Activated naive CD8-positive, alpha-beta T cell treated with anti-CD3 and anti-CD28 coated beads, Interleukin-2, amount 50 U/mL, for 16 hours (primary cell): ENCODE measurements at regions not wholly inside any gene's neighbourhood (a gene's known extent, or its start where the extent isn't known, plus 50 kb on each side); places are given as distances from the start of the nearest gene placed in this dataset.
"Not testable (repeated sequence)": the region's sequence is repeated elsewhere in the genome, so short reads cannot be mapped to it uniquely, and the experiment has no call there.

Experiments used
- DNase-seq: peaks from one replicate; pipeline ENCODE4 v3.0.0-alpha.2; 2020; ENCODE audit warnings: low read depth, low spot score

- no peak for DNase-seq
These were observed 254.3 kb downstream of the SOX4 start for GRCh38 chr6:21847711-21848480.

DNA sequence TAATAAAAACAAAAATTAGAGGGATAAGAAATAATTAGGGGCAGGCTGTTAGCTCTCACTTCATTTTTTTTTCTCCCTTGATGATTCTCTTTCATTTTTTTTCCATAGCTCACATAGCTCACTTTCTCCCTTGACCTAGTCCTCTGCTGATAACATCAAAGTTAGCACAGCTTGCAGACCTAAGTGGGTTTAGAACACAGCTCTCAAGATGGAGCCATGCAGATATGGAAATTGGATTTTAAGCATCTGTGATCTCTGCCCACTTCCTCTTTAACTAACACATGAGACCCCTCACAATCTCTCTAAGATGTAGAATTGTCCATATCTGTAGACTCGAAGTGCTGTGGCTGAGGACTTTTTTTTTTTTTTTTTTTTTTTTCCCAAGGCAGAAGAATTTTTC is 257.1 kb downstream of the SOX4 start:
- no peak for DNase-seq

GRCh38 chr6:21855811-21856455 is 262.4 kb downstream of the SOX4 start:
- no peak for DNase-seq

- no peak for DNase-seq
These were observed 262.9 kb downstream of the SOX4 start for GRCh38 chr6:21856456-21856825.

- no peak for DNase-seq
These were observed 263.3 kb downstream of the SOX4 start for GRCh38 chr6:21856844-21857243.

DNA sequence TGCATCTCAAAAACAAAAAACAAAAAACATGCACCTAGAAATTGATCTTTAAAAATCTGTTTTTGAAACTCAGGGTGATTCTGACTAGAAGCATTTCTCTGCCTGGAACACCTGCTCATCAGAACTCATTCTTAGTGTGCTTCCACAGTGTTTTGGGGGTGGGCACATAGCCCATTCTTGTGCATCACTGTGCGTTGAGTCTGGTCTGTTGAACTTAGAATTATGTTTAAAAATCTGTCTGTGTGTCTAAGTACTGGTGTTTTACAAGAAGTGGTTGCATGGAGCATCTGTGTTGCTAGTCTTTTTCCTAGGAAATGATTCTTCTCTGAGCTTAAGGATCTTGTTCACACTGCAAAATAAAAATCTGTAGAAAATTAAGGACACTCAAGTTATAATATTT is 264.5 kb downstream of the SOX4 start:
- DNase-seq = no peak

GRCh38 chr6:21859193-21859735 is 265.7 kb downstream of the SOX4 start:
- DNase-seq = no peak

- no peak for DNase-seq
These were observed 268.4 kb downstream of the SOX4 start for GRCh38 chr6:21861942-21862341.

DNA sequence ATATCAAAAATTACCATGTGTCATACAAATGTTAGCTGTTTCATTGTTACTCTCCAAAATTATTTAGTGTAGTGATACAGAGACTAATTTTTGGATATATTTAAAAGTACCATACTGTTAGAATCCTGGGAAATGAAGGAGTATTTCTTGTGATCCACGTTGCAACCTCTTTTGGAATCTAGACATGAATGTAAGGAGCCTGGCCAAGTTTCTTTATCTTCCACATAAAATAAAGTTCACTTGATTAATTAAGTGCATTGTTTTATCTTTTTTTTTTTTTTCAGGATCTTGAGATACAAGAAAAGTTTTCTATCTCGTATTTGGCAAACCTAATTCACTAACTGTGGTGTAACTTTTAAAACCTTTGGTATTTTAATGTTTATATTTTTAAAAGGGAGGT is 270.7 kb downstream of the SOX4 start:
- no peak for DNase-seq

GRCh38 chr6:21868226-21868625 is 274.7 kb downstream of the SOX4 start:
- DNase-seq = no peak

- no peak for DNase-seq
These were observed 275.7 kb downstream of the SOX4 start for GRCh38 chr6:21869085-21869771.

GRCh38 chr6:21870076-21870730 is 276.7 kb downstream of the SOX4 start:
- DNase-seq = no peak

DNA sequence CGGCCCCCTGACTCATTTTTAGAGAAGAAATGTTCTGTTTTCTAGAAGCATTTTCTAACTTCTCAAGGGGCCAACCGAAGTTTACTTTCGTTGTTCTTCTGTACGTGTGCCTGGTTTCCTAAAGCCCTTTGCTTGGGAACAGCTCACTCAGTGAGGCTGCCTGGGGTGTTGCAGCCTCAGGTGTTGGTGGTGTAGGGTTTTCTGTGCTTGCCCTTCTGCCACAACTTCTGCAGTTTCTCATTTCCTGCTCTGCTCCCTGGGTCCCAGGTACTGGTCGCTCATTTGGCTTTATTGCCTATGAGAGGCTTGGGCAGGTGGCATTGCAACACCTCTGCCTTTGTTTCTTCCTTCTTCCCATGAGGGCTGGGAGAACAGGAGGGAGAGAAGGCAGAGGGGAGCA is 278.3 kb downstream of the SOX4 start:
- no peak for DNase-seq

DNA sequence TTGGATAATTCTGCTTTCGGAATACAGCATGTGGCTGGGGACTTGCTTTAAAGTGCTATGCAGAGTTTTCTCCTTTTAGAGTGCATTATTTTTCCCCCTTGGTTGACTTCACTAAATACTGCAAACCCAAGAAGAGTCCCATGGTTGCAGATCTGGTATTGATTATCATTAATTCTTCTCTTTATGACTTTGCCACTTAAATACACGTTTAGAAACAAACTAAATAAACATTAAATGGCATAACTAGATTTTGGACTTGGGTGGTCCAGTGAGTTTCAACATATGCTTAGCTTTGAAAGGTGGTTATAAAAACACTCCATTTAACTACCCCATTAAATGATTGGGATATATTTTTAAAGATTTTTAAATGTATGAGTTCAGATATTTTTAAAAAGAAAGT is 279.2 kb downstream of the SOX4 start:
- no peak for DNase-seq

- no peak for DNase-seq
These were observed 280.0 kb downstream of the SOX4 start for GRCh38 chr6:21873562-21873961.

DNA sequence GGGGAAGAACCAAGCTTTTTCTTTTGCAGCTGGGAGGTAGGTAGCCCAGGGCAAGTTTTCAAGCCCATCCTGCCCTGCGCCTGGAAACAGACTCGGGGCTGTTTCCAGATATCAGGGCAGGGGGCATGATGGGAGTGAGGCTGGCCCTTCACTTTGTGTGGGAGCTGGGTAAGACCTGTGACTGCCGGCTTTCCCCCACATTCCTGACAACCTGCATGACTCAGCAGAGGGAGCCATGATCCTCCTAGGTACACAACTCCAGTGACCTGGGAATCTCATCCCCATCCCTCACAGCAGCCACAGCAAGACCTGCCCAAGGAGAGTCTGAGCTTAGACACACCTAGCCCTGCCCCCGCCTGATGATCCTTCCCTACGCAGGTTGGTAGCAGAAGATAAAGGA is 280.8 kb downstream of the SOX4 start:
- DNase-seq = no peak

GRCh38 chr6:21877037-21877436 is 283.5 kb downstream of the SOX4 start:
- DNase-seq = not testable (repeated sequence)

- DNase-seq = not testable (repeated sequence)
These were observed 286.7 kb downstream of the SOX4 start for GRCh38 chr6:21880249-21880648.

GRCh38 chr6:21881969-21882465 is 288.5 kb downstream of the SOX4 start:
- DNase-seq = no peak

GRCh38 chr6:21883595-21884328 is 290.2 kb downstream of the SOX4 start:
- no peak for DNase-seq

GRCh38 chr6:21885111-21885510 is 291.6 kb downstream of the SOX4 start:
- DNase-seq = no peak
